ENCODE measurements at regions not wholly inside any gene's neighbourhood (a gene's known extent, or its start where the extent isn't known, plus 50 kb on each side); places are given as distances from the start of the nearest gene placed in this dataset.

- no TSS peak for BruUV-seq (replicated peaks)
- no peaks in the 10 kb centered on the region for H3K4me1 ChIP-seq (ENCODE audit: control insufficient read depth, insufficient read depth, low read length)
- no peaks in the 10 kb centered on the region for H3K27me3 ChIP-seq (ENCODE audit: control insufficient read depth, insufficient read depth, low read length)
- H3K9me3 ChIP-seq (ENCODE audit: control insufficient read depth, insufficient read depth, low read depth, low read length) = peaks cover 3% of the 10 kb centered on the region; the same call in 1 of the 2 replicates
- intact Hi-C loops (cut with micrococcal nuclease; ENCODE audit: unreplicated experiment) (no loop called here), in situ Hi-C loops (cut with HindIII; ENCODE audit: low pct_unique_long_range_greater_than_20kb, low sequenced_read_pairs) (no loop called here)
- no peak overlapping the region for H3K4me3 ChIP-seq (ENCODE audit: low read depth in 2 of 2, low read length in 2 of 2)
- ChIA-PET CTCF (no interaction called here), POLR2A (no interaction called here)
- ATAC-seq (no peak), DNase-seq (ENCODE audit: low read depth, low spot score) (no peak)
- H3K36me3 ChIP-seq (ENCODE audit: control insufficient read depth, insufficient read depth, low read length) = no peaks in the 10 kb centered on the region
- no peak overlapping the region for H3K27ac ChIP-seq (ENCODE audit: low read length)
- TF ChIP-seq POLR2AphosphoS5 (IDR thresholded peaks at IDR 0.05; ENCODE audit: low read depth, low read length) = no peak
- no peak for TF ChIP-seq REST (IDR thresholded peaks at IDR 0.05; ENCODE audit: insufficient read depth in 1 of 2, low read depth in 2 of 2, low read length in 1 of 2)
- TF ChIP-seq, protein P1, sequence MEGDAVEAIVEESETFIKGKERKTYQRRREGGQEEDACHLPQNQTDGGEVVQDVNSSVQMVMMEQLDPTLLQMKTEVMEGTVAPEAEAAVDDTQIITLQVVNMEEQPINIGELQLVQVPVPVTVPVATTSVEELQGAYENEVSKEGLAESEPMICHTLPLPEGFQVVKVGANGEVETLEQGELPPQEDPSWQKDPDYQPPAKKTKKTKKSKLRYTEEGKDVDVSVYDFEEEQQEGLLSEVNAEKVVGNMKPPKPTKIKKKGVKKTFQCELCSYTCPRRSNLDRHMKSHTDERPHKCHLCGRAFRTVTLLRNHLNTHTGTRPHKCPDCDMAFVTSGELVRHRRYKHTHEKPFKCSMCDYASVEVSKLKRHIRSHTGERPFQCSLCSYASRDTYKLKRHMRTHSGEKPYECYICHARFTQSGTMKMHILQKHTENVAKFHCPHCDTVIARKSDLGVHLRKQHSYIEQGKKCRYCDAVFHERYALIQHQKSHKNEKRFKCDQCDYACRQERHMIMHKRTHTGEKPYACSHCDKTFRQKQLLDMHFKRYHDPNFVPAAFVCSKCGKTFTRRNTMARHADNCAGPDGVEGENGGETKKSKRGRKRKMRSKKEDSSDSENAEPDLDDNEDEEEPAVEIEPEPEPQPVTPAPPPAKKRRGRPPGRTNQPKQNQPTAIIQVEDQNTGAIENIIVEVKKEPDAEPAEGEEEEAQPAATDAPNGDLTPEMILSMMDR (IDR thresholded peaks at IDR 0.05) = no peak
Observed at GRCh38 chr1:103854279-103854678, 104.6 kb downstream of the AMY1C start.

GRCh38 chr1:103859721-103860120 is 110.0 kb downstream of the AMY1C start:
- no peak for ATAC-seq
- no TSS peak for BruUV-seq (replicated peaks)
- POLR2A ChIA-PET = no interaction called here

GRCh38 chr1:103898576-103899345 is 149.1 kb downstream of the AMY1C start:
- no peak for TF ChIP-seq POLR2AphosphoS5 (IDR thresholded peaks at IDR 0.05; ENCODE audit: low read depth, low read length)
- Histone ChIP-seq H3K27me3 (ENCODE audit: control insufficient read depth, insufficient read depth, low read length) (no peaks in the 10 kb centered on the region), H3K9me3 (ENCODE audit: control insufficient read depth, insufficient read depth, low read depth, low read length) (no peaks in the 10 kb centered on the region), H3K27ac (ENCODE audit: low read length) (no peak overlapping the region), H3K4me3 (ENCODE audit: low read depth in 2 of 2, low read length in 2 of 2) (no peak overlapping the region), H3K36me3 (ENCODE audit: control insufficient read depth, insufficient read depth, low read length) (no peaks in the 10 kb centered on the region), H3K4me1 (ENCODE audit: control insufficient read depth, insufficient read depth, low read length) (no peaks in the 10 kb centered on the region)
- DNase-seq (ENCODE audit: low read depth, low spot score) (no peak), ATAC-seq (no peak)
- POLR2A ChIA-PET = no interaction called here
- CTCF ChIA-PET = no interaction called here
- intact Hi-C loops (cut with micrococcal nuclease; ENCODE audit: unreplicated experiment) = no loop called here
- in situ Hi-C loops (cut with HindIII; ENCODE audit: low pct_unique_long_range_greater_than_20kb, low sequenced_read_pairs) = no loop called here
- no TSS peak for BruUV-seq (replicated peaks)

More at GRCh38 chr1:103859721-103860120, 110.0 kb downstream of the AMY1C start:
- no peak for DNase-seq (ENCODE audit: low read depth, low spot score)
- TF ChIP-seq POLR2AphosphoS5 (IDR thresholded peaks at IDR 0.05; ENCODE audit: low read depth, low read length) (no peak), SIN3A (IDR thresholded peaks at IDR 0.05; ENCODE audit: borderline replicate concordance, insufficient read depth, low read depth, low read length) (no peak)
- Histone ChIP-seq H3K9me3 (ENCODE audit: control insufficient read depth, insufficient read depth, low read depth, low read length) (no peaks in the 10 kb centered on the region), H3K4me3 (ENCODE audit: low read depth in 2 of 2, low read length in 2 of 2) (no peak overlapping the region), H3K36me3 (ENCODE audit: control insufficient read depth, insufficient read depth, low read length) (no peaks in the 10 kb centered on the region), H3K27ac (ENCODE audit: low read length) (no peak overlapping the region), H3K4me1 (ENCODE audit: control insufficient read depth, insufficient read depth, low read length) (no peaks in the 10 kb centered on the region), H3K27me3 (ENCODE audit: control insufficient read depth, insufficient read depth, low read length) (no peaks in the 10 kb centered on the region)
- CTCF ChIA-PET = no interaction called here
- in situ Hi-C loops (cut with HindIII; ENCODE audit: low pct_unique_long_range_greater_than_20kb, low sequenced_read_pairs) (no loop called here), intact Hi-C loops (cut with micrococcal nuclease; ENCODE audit: unreplicated experiment) (no loop called here)

All from Panc1 (cell line).